ENCODE measurements at regions not wholly inside any gene's neighbourhood (a gene's known extent, or its start where the extent isn't known, plus 50 kb on each side); places are given as distances from the start of the nearest gene placed in this dataset.

DNA sequence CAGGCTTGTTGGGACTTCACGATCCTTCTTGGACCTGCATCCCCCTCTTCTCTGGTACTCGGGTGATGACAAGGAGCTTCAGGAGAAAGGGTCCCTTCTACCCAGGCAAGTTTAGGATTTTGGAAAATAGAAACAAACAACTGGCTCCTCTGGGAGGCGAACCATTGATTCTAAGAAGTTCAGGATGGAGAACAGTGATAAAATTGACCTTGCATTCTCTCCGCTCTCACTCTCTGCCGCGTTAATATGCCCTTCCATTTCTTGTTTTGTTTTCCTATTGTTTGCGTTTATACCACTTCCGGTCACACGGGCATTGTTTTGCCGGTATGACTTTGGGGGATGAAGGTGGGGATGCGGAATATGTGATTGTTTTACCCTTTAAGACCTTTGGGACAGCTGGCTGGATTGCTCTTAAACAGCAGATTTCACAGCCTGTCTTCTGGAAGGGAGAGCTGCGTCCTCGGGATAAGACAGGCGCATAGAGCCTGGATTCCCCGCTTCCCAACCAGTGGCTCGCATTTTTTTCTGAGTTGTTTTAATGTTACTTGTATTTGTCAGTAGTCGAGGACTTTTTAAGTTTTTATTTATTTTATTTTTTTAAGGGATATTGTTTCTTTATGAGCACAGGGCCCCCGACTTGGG, 144.3 kb upstream of the ZNF184 start:
- Histone ChIP-seq H3K4me1 (peaks cover 0 to 15% (median 5%) of the 10 kb centered on the region in 3 donors), H3K27me3 (peaks cover 97% of the 10 kb centered on the region), H3K27ac (no peak overlapping the region), H3K9me3 (no peaks in the 10 kb centered on the region), H3K4me3 (peak overlapping the region in 1 of 2 donors; percentile 31), H3K36me3 (no peaks in the 10 kb centered on the region)
- no peak for TF ChIP-seq POLR2A (IDR thresholded peaks at IDR 0.05)
- 1 to 3% methylated on average over 15 to 18 of the region's 18 CpGs for WGBS, 2 donors (ENCODE audit: low coverage in 1 of 2)
- ATAC-seq = no peak

DNA sequence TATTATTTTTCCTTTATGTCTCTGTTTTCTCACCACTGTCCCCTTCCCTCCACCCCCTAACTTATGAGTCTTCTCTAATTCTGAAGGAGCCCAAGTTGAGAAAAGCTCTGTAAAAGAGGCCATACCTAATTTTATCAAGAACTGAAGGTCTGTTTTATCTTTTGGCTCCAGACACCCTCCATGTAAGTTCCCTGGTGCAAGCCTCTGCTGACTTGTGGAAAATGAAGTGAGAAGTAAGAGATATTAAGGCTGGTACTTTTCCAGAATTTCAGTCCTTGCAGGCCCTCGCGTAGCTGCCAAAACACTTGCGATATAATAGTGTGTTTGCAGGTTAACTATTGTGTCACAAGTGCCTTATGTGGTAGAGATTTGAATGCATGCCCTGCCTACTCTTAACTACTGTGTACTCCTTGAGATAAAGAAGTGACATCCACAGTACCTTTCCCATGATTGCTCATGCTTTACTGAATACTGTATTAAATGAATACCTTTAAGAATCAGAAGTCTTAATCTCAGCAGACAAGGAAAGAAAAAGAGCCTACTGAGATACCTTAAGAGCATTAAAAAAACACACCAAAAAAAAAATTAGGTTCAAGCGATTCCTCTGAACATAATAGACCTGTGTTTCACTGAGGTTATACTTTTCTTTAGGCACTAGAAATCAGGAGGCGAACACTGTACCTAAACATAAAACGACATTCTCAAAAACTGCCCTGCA, 143.6 kb upstream of the ZNF184 start:
- no peak for ATAC-seq
- Histone ChIP-seq H3K27me3 (peaks cover 97% of the 10 kb centered on the region), H3K27ac (no peak overlapping the region), H3K36me3 (no peaks in the 10 kb centered on the region), H3K4me1 (peaks cover 0 to 15% (median 5%) of the 10 kb centered on the region in 3 donors), H3K4me3 (no peak overlapping the region), H3K9me3 (no peaks in the 10 kb centered on the region)
- 41% methylated on average over 6 of the region's 6 CpGs for WGBS, 2 donors (ENCODE audit: low coverage in 1 of 2)
- TF ChIP-seq POLR2A (IDR thresholded peaks at IDR 0.05) (no peak), EP300 (IDR thresholded peaks at IDR 0.05) (no peak), POLR2AphosphoS5 (IDR thresholded peaks at IDR 0.05) (no peak)
- TF ChIP-seq, protein P1, sequence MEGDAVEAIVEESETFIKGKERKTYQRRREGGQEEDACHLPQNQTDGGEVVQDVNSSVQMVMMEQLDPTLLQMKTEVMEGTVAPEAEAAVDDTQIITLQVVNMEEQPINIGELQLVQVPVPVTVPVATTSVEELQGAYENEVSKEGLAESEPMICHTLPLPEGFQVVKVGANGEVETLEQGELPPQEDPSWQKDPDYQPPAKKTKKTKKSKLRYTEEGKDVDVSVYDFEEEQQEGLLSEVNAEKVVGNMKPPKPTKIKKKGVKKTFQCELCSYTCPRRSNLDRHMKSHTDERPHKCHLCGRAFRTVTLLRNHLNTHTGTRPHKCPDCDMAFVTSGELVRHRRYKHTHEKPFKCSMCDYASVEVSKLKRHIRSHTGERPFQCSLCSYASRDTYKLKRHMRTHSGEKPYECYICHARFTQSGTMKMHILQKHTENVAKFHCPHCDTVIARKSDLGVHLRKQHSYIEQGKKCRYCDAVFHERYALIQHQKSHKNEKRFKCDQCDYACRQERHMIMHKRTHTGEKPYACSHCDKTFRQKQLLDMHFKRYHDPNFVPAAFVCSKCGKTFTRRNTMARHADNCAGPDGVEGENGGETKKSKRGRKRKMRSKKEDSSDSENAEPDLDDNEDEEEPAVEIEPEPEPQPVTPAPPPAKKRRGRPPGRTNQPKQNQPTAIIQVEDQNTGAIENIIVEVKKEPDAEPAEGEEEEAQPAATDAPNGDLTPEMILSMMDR (IDR thresholded peaks at IDR 0.05) = no peak

DNA sequence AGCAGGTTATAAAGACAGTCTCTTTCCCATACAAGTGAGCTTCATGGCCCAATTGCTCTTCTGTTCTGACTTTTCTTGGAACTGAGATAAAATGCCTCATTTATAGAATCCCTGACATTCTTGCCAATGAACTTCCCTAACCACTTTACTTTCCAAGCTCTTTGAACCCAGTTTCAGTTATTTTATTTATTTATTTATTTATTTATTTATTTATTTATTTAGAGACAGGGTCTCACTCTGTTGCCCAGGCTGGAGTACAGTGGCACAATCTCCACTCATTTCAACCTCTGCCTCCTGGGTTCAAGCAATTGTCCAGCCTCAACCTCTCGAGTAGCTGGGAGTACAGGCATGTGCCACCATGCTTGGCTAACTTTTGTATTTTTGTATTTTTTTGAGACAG, 138.5 kb upstream of the ZNF184 start:
- peaks cover 89% of the 10 kb centered on the region for H3K27me3 ChIP-seq
- TF ChIP-seq, protein P1 (IDR thresholded peaks at IDR 0.05) = no peak
- TF ChIP-seq POLR2A (IDR thresholded peaks at IDR 0.05) = no peak
- no peak for TF ChIP-seq POLR2AphosphoS5 (IDR thresholded peaks at IDR 0.05)
- no peak for TF ChIP-seq EP300 (IDR thresholded peaks at IDR 0.05)
- H3K4me3 ChIP-seq = no peak overlapping the region
- H3K27ac ChIP-seq = no peak overlapping the region
- ATAC-seq = no peak
- H3K4me1 ChIP-seq = no peaks in the 10 kb centered on the region
- no peaks in the 10 kb centered on the region for H3K36me3 ChIP-seq
- no peaks in the 10 kb centered on the region for H3K9me3 ChIP-seq
- WGBS, 2 donors (ENCODE audit: low coverage in 1 of 2) = 38 to 63% methylated on average over 1 of the region's 1 CpG

DNA sequence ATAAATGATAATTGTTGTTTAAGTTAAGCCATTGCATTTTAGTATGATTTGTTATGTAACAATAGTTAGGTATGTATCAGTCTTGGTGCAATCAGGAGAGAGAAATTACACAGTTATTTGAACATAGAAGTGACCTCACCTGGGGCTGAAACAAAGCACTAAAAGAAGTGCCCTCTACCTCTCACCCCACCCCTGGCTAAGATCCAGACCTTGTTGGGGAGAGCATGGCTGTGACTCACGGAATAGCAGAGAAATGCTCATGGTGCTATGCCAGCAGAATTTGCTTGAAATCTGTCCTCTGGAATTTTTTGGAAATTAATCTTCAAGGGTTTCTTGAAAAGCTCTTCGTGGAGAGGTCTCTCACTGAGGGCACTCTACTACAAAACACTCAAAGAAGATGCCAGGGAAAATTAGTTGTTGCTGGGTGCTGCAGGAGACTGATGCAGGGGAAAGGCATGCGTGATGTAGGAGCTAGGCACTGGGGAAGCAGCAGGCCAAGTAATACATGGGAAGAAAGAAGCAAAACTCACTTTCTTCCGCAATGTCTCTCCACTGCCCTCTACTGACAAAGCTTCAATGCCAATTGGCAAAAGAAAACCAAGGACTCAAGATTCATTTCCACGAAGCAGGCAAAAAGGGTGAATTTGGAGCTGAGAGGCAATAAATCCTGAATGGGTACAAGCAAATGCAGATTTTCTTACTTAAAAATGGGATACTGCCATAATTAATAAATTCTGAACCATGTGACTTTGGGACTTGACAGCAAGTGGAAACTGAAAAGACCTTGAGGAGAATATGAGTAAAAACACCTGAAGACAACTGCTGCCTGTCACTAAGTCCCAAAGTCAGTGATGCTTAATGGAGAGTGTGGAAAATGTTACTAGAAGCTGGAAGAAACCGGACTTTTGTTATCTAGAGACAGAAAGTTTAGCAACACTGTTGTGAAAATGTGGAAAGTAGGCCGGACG, 136.3 kb upstream of the ZNF184 start:
- peaks cover 87% of the 10 kb centered on the region for H3K27me3 ChIP-seq
- no peaks in the 10 kb centered on the region for H3K4me1 ChIP-seq
- H3K27ac ChIP-seq = no peak overlapping the region
- H3K36me3 ChIP-seq = no peaks in the 10 kb centered on the region
- TF ChIP-seq EP300 (IDR thresholded peaks at IDR 0.05) (no peak), POLR2AphosphoS5 (IDR thresholded peaks at IDR 0.05) (no peak), POLR2A (IDR thresholded peaks at IDR 0.05) (no peak)
- TF ChIP-seq, protein P1 (IDR thresholded peaks at IDR 0.05) = peak in 1 of 4 experiments; percentile 16
- no peaks in the 10 kb centered on the region for H3K9me3 ChIP-seq
- 39 to 44% methylated on average over 5 to 8 of the region's 8 CpGs for WGBS, 2 donors (ENCODE audit: low coverage in 1 of 2)
- no peak overlapping the region for H3K4me3 ChIP-seq
- no peak for ATAC-seq

Measured in gastroesophageal sphincter (tissue), 4 donors.